ENCODE measurements at regions not wholly inside any gene's neighbourhood (a gene's known extent, or its start where the extent isn't known, plus 50 kb on each side); places are given as distances from the start of the nearest gene placed in this dataset.

DNA sequence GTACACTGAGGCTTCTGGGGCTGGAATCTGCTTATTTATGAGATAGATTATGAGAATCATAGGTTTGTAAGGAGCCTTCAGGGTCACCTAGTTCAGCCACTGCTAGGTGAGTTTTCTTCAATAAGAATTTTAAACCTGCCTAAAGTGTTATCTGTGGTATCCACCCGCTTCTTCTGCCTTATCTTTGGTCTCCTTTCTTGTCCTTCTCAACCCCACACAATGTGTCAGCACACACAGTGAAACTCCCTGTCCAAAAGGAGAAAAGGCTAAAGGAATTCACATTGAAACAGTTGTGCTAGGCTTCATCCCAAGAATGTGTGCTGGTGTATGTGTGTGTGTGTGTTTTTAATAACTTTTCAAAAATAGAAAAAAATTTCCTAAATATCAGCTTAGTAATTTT is 259.3 kb upstream of the BTG1 start:
- TF ChIP-seq, protein P1, sequence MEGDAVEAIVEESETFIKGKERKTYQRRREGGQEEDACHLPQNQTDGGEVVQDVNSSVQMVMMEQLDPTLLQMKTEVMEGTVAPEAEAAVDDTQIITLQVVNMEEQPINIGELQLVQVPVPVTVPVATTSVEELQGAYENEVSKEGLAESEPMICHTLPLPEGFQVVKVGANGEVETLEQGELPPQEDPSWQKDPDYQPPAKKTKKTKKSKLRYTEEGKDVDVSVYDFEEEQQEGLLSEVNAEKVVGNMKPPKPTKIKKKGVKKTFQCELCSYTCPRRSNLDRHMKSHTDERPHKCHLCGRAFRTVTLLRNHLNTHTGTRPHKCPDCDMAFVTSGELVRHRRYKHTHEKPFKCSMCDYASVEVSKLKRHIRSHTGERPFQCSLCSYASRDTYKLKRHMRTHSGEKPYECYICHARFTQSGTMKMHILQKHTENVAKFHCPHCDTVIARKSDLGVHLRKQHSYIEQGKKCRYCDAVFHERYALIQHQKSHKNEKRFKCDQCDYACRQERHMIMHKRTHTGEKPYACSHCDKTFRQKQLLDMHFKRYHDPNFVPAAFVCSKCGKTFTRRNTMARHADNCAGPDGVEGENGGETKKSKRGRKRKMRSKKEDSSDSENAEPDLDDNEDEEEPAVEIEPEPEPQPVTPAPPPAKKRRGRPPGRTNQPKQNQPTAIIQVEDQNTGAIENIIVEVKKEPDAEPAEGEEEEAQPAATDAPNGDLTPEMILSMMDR (IDR thresholded peaks at IDR 0.05), result no peak
- no peak for TF ChIP-seq POLR2A (IDR thresholded peaks at IDR 0.05)
